Panc1 (cell line): ENCODE measurements at regions not wholly inside any gene's neighbourhood (a gene's known extent, or its start where the extent isn't known, plus 50 kb on each side); places are given as distances from the start of the nearest gene placed in this dataset.

Experiments
- CTCF ChIP-seq: fragments of 450-650 bp; IDR thresholded peaks from 2 replicates; pipeline ENCODE4 v1.5.1; 2017; ENCODE audit warnings: mild to moderate bottlenecking
- POLR2AphosphoS5 ChIP-seq: IDR thresholded peaks from 2 replicates; pipeline ENCODE4 v1.6.1; 2012; ENCODE audit warnings: mild to moderate bottlenecking, low read depth, low read length, moderate library complexity
- SIN3A ChIP-seq: IDR thresholded peaks from 2 replicates; pipeline ENCODE4 v1.6.1; 2012; ENCODE audit warnings: low read depth, mild to moderate bottlenecking, low read length, moderate library complexity, borderline replicate concordance; ENCODE audit not compliant: insufficient read depth
- TF ChIP-seq, protein P1 (sequence below), 2 experiments: IDR thresholded peaks; 2 replicates each; pipeline ENCODE4 v1.6.1; 2011 to 2012; ENCODE audit warnings: low read depth in 2 of 2, control low read depth in 1 of 2, low read length in 1 of 2, mild to moderate bottlenecking in 1 of 2, moderate library complexity in 1 of 2; ENCODE audit not compliant: insufficient read depth in 1 of 2

DNA sequence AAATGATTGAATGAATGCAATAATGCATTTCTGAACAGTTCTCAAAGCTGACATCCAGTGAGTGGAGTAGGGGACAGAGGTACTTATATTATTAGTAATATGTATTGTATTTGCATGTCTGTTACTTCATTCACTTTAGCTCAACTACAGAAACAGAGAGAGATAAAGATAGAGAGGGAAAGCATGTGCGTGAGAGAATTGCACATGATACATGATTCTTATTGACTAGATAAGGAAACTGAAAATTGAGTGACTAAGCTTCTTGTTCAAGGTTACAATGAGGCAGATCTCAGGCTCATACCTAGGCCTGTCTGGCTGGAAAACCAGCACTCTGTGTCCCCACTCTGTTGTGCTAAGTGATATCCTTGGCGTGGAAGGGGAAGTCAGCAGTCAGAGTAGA lies 337.7 kb upstream of the KLF4 start:
- TF ChIP-seq CTCF = no peak
- TF ChIP-seq POLR2AphosphoS5 = no peak
- TF ChIP-seq, protein P1, sequence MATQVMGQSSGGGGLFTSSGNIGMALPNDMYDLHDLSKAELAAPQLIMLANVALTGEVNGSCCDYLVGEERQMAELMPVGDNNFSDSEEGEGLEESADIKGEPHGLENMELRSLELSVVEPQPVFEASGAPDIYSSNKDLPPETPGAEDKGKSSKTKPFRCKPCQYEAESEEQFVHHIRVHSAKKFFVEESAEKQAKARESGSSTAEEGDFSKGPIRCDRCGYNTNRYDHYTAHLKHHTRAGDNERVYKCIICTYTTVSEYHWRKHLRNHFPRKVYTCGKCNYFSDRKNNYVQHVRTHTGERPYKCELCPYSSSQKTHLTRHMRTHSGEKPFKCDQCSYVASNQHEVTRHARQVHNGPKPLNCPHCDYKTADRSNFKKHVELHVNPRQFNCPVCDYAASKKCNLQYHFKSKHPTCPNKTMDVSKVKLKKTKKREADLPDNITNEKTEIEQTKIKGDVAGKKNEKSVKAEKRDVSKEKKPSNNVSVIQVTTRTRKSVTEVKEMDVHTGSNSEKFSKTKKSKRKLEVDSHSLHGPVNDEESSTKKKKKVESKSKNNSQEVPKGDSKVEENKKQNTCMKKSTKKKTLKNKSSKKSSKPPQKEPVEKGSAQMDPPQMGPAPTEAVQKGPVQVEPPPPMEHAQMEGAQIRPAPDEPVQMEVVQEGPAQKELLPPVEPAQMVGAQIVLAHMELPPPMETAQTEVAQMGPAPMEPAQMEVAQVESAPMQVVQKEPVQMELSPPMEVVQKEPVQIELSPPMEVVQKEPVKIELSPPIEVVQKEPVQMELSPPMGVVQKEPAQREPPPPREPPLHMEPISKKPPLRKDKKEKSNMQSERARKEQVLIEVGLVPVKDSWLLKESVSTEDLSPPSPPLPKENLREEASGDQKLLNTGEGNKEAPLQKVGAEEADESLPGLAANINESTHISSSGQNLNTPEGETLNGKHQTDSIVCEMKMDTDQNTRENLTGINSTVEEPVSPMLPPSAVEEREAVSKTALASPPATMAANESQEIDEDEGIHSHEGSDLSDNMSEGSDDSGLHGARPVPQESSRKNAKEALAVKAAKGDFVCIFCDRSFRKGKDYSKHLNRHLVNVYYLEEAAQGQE (IDR thresholded peaks at IDR 0.05; ENCODE audit: insufficient read depth in 1 of 2, low read depth in 2 of 2, low read length in 1 of 2) = no peak
- no peak for TF ChIP-seq SIN3A
